Stimulated activated CD4-positive, alpha-beta T cell treated with anti-CD3 and anti-CD28 coated beads, Interleukin-15, amount 100 ng/mL, for 24 hours (primary cell): ENCODE measurements at regions not wholly inside any gene's neighbourhood (a gene's known extent, or its start where the extent isn't known, plus 50 kb on each side); places are given as distances from the start of the nearest gene placed in this dataset.

ENCODE experiments used
- DNase-seq: peaks from one replicate; pipeline ENCODE4 v3.0.0-alpha.2; 2020

DNA sequence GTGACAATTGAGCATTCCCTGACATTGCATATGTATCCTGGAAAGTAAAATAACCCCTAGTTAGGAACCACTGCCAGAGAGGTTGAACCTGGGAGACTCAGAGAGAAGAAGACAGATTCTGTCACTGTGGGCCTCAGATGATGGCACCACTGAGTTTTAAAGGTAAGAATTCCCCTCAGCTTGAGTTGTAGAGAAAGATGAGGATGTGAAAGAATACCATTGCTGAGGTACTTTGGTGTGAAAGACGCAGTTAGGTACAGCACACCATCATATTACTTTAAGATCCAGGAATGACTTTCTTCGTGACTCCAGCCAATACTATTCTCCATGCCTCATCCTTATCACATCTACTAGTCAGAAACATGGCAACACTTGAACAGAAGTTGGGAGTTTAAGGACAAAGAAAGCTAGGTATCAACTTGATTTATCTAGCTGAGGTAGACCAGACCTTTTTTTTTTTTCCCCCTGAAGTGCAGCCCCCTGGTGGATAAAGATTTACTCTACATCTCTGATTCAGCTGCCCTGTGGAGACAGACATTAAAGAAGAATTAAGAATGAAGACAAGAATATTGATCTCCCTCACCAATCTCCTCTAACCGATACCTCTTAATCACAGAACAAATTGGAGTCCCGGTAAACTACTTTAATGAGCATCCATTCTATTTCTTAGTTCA lies 630.5 kb upstream of the FANCL start:
- DNase-seq, result no peak

DNA sequence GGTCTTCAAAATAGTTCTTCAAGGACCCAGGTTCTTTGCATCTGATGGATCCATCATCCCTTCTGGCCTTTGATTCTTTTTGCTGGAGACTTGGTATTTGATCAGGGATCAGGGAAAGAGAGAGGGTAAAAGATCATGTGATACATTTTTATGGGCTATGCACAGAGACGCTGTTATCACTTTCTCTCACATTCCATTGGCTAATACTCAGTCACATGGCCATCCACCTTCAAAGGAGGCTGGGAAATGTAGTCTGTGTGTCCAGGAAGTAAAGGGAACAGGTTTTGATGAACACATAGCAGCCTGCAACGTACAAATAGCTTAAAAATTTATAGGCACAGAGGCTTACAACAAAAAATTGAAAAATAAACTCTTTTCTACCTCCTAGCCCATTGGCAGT lies 629.6 kb upstream of the FANCL start:
- DNase-seq, result no peak

DNA sequence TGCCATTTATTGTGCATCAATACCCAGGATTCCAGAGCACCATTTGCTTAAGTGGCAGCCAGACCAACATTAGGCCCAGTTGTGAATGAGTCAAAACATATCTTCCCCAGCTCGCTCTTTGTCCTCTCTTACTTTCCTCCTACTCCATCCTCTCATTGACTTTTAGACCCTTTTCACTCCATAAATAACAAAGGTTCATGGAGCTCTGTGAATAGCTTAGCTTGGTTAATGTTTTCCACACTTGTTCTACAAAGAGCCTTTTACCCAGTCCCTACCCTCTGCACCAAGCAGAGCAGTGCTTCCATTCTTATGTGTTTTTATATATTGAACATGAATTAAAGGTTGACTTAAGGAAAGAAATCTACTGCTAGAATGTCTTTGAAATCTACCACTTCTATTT lies 625.8 kb upstream of the FANCL start:
- no peak for DNase-seq

DNA sequence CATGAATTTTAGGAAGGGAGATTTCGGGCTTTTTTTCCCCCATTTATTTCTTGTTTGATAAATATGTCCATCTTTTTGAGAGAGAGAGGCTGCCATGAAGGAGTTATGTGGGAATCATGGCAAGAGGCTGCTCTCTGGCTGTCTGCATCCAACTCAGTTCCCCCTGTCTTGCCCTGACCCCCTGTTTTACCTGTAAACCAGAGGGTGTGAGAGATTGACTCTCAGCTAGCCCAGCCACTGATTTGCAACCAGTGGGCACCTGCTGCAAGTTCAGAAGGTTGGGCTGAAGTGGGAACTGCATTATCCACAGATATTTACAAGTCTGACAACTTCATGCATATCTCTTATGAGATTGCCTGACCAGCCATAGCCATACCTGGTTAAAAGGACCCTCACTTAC lies 625.4 kb upstream of the FANCL start:
- no peak for DNase-seq

DNA sequence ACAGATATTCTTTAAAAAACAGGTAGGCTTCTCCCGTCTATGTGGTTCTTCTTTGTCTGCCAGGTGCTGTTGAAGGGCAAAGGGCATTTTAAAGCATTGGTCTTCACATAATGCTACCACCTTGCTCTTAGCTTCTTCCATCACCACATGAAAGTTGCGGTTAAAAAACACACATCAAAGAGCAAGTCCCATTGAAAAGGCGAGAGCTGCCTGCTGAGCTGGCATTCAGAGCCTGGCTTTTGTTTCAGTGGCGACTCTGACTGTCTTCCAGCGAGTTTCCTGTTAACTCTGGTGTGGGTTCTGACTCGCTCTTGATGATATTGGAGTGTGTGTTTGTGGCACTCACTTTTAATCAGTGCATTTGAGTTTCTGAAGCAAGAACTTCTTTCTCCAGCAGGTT lies 624.9 kb upstream of the FANCL start:
- DNase-seq, result peak; percentile 6

DNA sequence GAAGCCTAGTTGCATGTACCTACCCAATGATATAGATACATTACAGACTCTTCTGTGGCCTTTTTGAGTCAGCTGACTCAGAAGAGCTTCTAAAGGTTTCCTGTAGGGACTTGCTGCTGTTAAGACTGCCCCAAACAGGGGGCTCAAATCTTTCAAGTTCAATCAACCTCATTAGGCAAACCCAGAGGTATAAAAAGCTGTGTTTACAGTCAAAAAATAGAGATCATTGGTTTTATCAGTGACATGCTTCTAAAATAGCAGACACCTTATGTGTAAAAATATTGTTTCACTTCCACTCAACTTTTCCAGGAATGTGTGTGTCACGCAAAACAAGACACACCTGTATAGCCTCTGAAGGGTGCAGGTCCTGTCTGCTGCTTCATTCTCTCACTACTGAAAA lies 624.3 kb upstream of the FANCL start:
- DNase-seq, result no peak

DNA sequence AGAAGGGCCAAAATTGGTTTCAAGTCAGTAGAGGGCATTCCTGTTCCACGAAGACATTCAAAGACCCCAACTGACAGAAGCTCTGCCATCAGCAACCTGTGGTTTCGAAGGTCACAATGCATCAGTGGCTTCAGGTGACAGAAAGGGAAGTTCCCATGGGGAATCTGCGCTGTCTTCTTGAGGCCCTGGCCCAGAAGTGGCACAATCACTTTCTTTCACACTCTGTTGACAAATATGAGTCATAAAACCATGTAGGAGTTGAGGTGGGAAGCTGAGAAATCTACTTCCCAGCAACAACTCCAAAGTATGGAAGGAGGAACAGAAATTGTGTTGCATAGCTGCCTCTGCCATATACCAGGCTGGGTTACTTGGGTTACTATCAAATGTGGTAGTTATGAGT lies 621.1 kb upstream of the FANCL start:
- no peak for DNase-seq

DNA sequence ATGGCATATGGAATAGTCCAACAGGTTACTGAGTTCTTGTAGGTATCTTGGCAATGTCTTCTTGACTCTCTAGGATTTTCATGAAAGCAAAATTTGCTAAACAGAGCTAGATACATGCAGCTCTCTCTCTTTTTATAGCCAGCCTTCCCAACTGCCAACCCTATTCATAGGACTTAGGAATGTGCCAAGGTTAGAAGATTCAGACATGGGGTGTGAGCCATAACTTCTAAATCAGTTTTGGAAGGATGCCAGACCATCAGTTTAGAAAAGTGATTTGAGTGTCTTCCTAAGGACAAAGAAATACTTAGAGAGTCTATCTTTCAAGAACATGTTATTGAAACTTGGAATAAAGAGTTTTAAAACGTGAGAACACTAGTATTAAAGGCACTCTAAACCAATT lies 619.5 kb upstream of the FANCL start:
- DNase-seq, result no peak

DNA sequence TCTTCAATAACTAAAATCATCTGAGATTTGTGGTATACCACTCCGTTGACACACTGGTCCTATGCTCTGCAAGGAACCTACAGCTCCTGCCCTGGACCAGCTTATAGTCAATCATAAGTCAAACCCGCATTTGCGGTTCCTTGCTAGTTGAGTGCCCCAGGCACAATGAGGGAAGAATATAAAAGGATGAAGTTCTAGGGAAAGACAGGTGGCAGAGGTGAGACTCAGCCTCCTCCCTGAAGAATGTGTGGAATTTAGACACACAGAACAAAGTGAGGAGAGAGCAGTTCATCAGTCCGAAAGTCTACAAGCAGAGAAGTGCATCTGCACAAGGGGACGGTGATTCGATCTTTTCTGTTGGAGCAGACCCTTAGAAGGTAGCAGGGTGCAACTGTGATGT lies 615.0 kb upstream of the FANCL start:
- DNase-seq, result no peak

DNA sequence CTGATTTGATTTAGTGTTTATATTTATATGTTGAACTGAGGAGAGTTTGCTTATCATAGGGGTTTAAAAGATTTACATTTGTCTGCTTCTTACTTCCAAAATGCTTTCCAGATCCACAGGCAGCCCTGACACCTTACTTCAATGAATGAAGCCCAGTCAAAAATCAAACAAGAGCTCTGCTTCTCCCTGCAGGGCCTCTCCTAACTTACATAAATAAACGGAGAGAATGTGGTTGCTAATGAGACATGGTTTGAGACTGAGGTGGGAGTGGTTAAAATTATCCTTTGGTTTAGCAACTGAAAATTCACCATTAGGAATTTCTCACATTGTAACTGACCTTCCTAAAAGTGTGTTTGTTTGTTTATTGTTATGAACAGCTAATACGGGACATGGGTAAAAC lies 612.3 kb upstream of the FANCL start:
- no peak for DNase-seq

DNA sequence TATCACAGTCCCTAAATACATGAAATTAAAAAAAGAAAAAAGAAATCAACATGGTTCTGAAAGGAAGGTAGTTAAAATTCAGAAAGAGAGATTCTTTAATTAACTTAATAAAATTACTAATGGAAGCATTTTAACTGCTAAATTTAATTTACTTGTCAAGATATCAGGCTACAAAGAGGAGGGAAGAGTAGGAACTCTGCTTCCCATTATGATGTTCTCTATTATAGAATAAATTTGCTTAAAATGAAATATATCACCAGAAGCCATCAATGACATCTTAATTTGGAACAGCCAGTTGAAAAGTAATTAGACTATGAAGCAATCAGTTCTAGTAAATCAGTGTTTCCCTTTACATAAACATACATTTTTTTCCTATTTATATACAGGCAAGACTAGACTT lies 611.8 kb upstream of the FANCL start:
- no peak for DNase-seq

DNA sequence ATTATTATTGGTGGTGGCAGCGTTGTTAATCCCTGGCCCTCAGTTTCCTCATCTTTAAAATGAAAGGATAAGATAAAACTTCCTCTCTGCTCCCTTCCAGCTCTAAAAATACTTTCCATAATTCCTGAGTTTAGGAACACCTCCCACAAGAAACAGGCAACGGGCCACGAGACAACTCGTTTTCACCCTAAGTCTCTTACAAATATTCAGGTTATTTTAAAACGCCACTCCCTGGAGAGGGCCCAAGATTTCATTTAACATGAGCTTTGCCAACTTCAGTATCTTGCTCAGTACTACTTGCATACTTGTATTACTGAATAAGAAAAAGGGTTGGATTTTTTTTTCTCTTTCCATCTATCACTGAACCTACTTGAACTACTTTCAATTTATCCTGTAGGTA lies 611.1 kb upstream of the FANCL start:
- DNase-seq, result no peak

DNA sequence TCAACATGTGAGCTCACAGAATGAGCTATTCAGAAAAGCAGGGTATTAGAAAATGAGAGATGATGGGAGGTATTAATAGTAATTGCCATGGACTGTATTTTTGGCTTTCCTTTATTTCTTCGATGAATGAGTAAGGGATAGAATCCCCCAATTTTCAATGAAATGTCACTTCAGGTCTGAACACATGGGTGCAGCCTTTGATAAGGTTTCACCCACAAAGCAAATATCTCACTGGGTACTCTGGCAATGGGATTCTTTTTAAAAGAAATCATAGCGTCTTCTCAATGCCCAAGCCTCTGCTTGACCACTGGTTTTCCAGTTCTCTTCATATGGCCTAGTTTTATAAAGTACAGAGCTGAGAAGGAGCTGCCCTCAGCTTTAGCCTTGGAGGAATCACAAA lies 610.5 kb upstream of the FANCL start:
- no peak for DNase-seq

DNA sequence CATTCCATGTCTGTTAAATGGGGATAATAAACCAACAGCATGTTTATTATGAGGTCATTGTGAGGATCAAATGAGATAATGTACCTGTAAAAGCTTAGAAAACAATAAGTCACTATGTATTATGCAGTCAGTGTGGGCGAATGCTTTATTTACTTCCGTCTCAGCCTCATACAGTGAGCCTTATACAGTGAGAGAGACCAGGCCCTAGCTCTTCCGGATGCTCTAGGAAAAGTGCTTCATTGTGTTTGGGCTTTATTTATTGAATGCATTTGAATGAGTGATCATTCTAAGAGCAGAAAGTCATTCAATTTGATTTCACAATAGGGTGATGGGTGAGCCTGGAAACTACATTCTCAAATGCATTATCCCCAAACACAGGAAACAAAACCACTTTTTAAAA lies 603.9 kb upstream of the FANCL start:
- DNase-seq, result no peak

DNA sequence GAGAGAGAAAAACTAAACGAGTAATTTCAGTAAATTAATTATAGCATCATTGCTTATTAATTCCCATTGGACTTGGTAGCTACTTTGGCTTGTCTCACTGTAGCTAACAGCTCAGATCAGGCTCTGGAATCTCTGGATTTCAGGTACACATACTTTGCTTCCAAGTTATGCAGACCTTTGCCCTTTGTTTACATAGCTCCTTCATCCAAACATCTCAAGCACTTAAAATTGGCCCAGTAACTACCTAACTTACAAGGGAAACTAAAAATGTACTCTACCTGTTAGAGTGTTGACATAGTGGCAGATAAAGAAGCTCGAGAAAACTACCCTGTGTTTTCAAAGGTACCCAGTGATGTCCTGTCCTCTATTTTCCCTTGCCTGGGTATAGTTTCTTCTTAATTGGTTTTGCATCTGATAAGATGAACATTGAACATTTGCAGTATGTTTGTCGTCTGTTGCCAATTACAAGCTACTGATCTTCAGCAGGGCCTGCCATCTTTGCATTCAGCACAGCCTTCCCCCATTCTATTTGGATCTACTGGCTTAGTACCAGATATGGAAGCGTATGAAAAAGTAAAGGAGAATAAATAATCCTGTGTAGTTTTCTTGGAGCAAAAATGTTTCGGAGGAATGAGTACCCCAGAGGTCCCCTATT lies 601.5 kb upstream of the FANCL start:
- no peak for DNase-seq

DNA sequence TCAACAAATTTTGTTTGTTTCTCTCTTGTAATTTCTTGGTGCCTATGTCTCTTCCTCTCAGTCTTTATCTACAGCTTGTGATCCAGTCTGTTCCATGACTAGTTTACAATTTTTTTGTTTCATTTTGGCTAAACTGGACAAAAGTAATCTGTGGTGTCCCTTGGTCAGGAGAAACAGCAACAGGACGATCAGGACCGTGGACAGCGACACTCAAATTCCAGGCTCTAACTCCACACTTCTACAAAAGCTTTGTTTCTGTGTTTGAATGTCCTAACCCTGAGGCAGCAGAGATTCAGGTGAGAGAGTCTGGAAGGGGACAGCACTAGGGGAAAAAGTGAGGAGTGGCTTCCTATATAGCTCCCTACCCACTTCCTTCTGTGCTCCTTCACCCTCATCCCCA lies 593.3 kb upstream of the FANCL start:
- DNase-seq, result peak; percentile 6

DNA sequence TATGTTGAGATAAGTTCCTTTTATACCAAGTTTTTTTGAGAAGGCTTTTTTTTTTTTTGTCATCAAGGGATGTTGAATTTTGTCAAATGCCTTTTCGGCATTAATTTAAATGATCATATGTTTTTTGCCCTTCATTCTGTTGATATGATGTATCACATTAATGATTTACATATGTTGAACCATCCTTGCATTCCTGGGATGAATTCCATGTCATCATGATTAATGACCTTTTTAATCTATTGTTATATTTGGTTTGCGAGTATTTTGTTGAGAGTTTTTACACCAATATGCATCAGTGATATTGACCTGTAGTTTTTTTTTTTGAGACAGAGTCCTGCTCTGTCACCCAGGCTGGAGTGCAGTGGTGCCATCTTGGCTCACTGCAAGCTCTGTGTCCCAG lies 585.7 kb upstream of the FANCL start:
- no peak for DNase-seq

DNA sequence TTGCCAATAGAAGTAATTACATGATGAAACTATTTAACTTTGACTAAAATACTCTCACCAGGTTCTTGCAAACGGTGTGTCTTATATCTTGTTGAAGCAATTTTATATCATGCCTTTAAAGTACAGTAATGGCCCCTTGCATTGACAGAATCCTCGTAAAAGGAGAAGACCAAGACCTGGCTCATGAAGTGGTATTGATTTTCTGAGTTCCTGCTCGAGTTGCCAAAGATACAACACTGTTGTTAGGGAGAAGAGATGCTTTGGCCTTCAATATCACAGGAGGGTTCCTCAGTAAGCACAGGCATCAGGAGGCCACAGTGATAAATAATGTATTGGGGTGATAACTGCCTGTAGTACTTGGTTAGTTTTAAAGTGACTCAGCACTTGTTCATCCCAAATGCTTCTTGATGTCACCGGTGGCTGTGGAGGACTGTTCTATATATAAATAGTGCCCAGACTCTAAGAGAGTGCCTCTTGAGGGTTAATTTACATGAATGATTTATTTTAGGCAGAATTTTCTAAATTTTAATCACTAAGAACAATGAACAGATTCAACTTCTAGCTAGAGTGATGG lies 571.7 kb upstream of the FANCL start:
- DNase-seq, result no peak

DNA sequence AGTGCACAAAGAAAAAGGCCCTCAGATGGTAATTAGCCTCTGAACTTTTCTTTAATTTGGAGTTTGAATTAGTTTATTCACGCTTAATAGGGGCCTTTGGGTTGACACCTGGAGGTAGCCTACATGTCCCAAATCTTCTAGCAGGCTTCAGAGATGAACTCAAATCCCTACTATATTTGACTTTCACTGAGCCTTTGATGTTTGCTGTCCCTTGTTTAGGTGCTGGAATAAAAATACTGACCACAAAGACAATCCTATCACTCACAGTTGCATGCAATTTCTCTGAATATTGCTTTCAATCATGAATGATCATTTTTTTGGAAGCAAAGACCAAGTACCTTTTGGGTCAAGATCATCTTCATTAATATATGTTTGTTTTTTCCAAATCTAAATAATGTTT lies 564.0 kb upstream of the FANCL start:
- no peak for DNase-seq

DNA sequence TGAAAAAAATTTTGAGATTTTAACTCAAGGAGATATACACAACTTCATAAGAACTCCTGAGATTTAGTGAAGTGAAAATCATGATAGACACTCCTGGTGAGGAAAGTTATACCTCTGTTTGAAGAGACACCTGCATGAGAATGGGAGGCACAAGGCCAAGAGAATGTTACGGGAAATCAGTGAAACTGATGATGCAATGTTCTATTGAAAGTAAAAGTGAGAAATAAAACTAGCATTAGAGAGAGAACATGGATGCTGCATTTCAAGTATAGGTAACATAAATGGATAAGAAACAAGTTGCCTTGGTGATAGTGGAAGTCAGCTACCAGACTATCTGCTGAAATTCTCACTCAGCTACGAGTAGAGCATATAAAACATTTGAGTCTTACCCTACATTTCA lies 562.1 kb upstream of the FANCL start:
- DNase-seq, result no peak

DNA sequence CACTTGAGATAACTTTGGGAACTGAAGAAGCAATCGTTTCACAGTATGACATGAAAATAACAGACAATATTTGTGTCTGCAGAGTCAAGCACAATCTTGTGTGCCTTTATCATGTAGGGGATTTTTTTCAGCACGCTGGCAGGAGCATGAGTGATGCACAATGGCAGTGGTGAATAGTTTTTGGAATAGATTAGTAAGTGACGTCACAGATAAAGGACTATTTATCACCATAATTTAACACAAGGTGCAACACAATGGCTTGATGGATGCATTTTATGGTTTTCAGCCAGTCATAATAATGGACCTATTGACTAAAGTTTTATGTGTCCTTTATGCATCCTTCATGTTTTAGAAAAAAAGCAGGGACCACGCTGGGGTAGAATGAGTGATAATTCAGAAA lies 559.8 kb upstream of the FANCL start:
- no peak for DNase-seq

DNA sequence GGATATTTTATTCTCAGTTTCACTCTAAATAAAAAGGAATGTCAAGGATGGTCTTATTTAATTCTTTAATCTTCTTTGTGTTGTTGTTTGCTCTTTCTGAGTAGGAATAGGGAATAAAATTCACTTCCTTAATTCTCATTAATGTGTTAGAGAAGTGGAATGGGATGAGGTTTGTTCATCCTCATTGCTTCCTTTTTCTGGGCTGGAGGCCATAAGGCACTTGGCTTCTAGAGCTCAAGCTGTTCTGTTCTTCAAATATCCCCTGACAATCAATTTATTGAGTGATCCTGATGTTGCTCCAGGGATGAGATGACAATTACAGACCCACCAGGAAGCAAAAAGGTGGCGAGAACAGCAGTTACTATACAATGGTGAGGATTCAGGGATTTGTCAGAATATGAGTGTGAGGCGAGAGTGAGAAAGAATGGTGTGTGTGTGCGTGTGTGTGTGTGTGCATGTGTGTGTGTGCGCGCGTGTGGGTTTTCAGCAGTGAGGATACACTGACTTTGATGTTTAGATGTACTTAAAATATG lies 557.6 kb upstream of the FANCL start:
- DNase-seq, result no peak

DNA sequence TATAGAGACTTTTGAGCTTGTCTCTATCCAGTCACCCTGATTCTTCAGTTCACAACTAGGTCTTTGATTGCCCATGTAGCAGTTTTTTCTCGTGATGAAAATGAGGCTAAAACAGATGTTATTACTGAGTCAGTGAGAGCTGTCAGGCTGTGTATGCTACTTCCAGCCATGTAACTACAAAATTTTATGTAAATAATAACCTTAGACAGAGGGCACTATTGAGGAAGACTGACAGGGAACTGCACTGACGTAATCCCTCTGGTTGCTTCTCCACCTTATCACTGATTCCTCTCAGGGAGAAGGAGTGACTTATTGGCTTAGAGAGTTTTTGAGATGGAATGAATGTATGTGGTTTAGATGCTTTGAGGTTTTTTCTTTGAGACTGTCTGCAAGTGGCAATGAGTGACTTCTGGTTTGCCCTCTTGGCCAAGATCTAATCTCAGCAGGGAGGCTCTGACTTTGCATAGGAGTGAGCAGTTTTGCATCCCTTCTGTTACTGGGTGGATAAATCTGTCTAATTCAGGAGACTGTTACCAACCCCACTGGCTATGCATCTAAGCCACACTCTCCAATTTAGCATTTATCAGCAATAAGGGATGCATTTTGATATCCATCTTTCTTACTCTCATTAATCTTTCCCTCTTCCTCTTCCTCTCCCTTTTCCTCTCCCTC lies 555.2 kb upstream of the FANCL start:
- no peak for DNase-seq

DNA sequence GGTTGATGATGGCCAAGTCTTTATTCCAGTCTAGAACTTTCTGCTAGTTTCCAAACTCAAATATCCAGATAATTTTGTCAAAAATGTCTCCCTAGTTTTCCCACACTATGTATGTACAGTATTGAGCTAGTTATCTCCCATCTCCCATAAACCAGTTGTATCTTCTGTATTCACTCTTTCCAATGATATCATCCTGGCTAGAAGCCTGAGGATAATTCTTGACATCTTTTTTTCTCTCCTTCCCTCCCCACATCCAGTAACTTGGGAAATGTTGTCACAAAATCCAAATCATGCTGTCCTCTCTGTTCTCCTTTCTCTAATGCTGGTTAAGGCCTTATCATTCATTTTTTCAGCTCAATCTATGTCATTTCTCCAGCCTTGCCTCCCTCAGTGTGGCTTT lies 553.8 kb upstream of the FANCL start:
- no peak for DNase-seq
